ENCODE measurements at regions not wholly inside any gene's neighbourhood (a gene's known extent, or its start where the extent isn't known, plus 50 kb on each side); places are given as distances from the start of the nearest gene placed in this dataset.

DNA sequence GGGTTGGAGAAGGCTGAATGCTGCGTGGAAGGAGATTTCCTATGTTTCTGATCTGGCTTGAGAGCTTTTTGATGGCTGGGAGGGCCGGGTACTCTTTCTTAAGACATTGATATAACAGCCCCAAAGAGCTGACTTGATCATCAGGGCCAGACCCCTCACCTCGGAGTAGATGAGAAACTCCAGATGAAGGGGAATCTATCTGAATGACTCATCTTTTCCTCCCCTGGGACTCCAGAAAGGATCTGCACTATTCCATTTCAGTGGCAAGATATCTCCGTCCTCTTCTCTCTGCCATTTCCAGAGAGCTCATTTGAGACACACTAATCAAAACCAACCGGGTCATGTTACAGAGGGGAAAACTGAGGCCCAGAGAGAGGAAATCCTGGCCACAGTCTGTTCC, 92.9 kb upstream of the MSX1 start:
- intact Hi-C loops (cut with micrococcal nuclease), result no loop called here
- TF ChIP-seq YY1 (IDR thresholded peaks at IDR 0.05; ENCODE audit: extremely low read depth, insufficient replicate concordance, low read depth, low read length), result no peak
- no peak for TF ChIP-seq ZNF274 (IDR thresholded peaks at IDR 0.05; ENCODE audit: low read depth, low read length)
- TF ChIP-seq, protein P1, sequence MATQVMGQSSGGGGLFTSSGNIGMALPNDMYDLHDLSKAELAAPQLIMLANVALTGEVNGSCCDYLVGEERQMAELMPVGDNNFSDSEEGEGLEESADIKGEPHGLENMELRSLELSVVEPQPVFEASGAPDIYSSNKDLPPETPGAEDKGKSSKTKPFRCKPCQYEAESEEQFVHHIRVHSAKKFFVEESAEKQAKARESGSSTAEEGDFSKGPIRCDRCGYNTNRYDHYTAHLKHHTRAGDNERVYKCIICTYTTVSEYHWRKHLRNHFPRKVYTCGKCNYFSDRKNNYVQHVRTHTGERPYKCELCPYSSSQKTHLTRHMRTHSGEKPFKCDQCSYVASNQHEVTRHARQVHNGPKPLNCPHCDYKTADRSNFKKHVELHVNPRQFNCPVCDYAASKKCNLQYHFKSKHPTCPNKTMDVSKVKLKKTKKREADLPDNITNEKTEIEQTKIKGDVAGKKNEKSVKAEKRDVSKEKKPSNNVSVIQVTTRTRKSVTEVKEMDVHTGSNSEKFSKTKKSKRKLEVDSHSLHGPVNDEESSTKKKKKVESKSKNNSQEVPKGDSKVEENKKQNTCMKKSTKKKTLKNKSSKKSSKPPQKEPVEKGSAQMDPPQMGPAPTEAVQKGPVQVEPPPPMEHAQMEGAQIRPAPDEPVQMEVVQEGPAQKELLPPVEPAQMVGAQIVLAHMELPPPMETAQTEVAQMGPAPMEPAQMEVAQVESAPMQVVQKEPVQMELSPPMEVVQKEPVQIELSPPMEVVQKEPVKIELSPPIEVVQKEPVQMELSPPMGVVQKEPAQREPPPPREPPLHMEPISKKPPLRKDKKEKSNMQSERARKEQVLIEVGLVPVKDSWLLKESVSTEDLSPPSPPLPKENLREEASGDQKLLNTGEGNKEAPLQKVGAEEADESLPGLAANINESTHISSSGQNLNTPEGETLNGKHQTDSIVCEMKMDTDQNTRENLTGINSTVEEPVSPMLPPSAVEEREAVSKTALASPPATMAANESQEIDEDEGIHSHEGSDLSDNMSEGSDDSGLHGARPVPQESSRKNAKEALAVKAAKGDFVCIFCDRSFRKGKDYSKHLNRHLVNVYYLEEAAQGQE (IDR thresholded peaks at IDR 0.05; ENCODE audit: low read depth), result no peak
- TF ChIP-seq, protein P2, sequence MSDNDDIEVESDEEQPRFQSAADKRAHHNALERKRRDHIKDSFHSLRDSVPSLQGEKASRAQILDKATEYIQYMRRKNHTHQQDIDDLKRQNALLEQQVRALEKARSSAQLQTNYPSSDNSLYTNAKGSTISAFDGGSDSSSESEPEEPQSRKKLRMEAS (IDR thresholded peaks at IDR 0.05), result no peak
- no peak for TF ChIP-seq EGR1 (IDR thresholded peaks at IDR 0.05; ENCODE audit: low read depth)
- TF ChIP-seq ELF1 (IDR thresholded peaks at IDR 0.05; ENCODE audit: borderline replicate concordance, low read depth), result no peak
- no peak for TF ChIP-seq CEBPB (IDR thresholded peaks at IDR 0.05; ENCODE audit: low read depth)
- no peak for TF ChIP-seq POLR2AphosphoS5 (IDR thresholded peaks at IDR 0.05; ENCODE audit: low read depth, low read length)
- no peak for TF ChIP-seq RAD21 (IDR thresholded peaks at IDR 0.05; ENCODE audit: low read depth)
- TF ChIP-seq, protein P3, sequence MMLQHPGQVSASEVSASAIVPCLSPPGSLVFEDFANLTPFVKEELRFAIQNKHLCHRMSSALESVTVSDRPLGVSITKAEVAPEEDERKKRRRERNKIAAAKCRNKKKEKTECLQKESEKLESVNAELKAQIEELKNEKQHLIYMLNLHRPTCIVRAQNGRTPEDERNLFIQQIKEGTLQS (IDR thresholded peaks at IDR 0.05), result no peak
- no peak for TF ChIP-seq EZH2 (IDR thresholded peaks at IDR 0.05)
- TF ChIP-seq SIN3A (IDR thresholded peaks at IDR 0.05; ENCODE audit: low read depth), result no peak
- no peak for TF ChIP-seq POLR2A (IDR thresholded peaks at IDR 0.05; ENCODE audit: borderline replicate concordance, extremely low read depth, insufficient read depth, insufficient read length)
- no peak for TF ChIP-seq FOSL1 (IDR thresholded peaks at IDR 0.05; ENCODE audit: low read depth)
- TF ChIP-seq, protein P4, sequence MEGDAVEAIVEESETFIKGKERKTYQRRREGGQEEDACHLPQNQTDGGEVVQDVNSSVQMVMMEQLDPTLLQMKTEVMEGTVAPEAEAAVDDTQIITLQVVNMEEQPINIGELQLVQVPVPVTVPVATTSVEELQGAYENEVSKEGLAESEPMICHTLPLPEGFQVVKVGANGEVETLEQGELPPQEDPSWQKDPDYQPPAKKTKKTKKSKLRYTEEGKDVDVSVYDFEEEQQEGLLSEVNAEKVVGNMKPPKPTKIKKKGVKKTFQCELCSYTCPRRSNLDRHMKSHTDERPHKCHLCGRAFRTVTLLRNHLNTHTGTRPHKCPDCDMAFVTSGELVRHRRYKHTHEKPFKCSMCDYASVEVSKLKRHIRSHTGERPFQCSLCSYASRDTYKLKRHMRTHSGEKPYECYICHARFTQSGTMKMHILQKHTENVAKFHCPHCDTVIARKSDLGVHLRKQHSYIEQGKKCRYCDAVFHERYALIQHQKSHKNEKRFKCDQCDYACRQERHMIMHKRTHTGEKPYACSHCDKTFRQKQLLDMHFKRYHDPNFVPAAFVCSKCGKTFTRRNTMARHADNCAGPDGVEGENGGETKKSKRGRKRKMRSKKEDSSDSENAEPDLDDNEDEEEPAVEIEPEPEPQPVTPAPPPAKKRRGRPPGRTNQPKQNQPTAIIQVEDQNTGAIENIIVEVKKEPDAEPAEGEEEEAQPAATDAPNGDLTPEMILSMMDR (IDR thresholded peaks at IDR 0.05 in 2 of 3, conservative IDR thresholded peaks at IDR 0.05 in 1 of 3; ENCODE audit: borderline replicate concordance in 1 of 3, insufficient read depth in 1 of 3, low read depth in 2 of 3, low read length in 2 of 3), result no peak
- no peaks in the 10 kb centered on the region for H4K20me1 ChIP-seq (ENCODE audit: insufficient read depth)
- CTCF ChIA-PET, result no interaction called here
- H2AFZ ChIP-seq (ENCODE audit: low read depth, low read length, poor library complexity, severe bottlenecking), result no peak overlapping the region
- RAD21 ChIA-PET (ENCODE audit: low non-redundant PET in 1 of 2, low total read pairs in 2 of 2, uncharacterized antibody in 2 of 2, unreplicated experiment in 2 of 2), result no interaction called here
- H3K27me3 ChIP-seq (ENCODE audit: insufficient read depth, low read length), result no peaks in the 10 kb centered on the region
- H3K4me2 ChIP-seq (ENCODE audit: low read length), result 0 out of 2 replicates have a peak overlapping the region, but pooled peaks have one; percentile 17
- no peaks in the 10 kb centered on the region for H3K9me2 ChIP-seq (ENCODE audit: insufficient read depth)
- no peak overlapping the region for H3K4me3 ChIP-seq (replicated peaks in 1 of 2; ENCODE audit: low read depth in 1 of 2, low read length in 2 of 2)
- BruUV-seq (replicated peaks), result no TSS peak
- POLR2A ChIA-PET, result no interaction called here
- ATAC-seq, result no peak
- H3K9ac ChIP-seq (ENCODE audit: low read length), result no peak overlapping the region
- no peak for DNase-seq (ENCODE audit: low read depth, low spot score)
- H3K79me2 ChIP-seq (ENCODE audit: insufficient read depth, low read length), result no peaks in the 10 kb centered on the region
- no peaks in the 10 kb centered on the region for H3K36me3 ChIP-seq (ENCODE audit: control insufficient read depth in 1 of 2, insufficient read depth in 2 of 2, low read length in 2 of 2)
- no peak overlapping the region for H3K27ac ChIP-seq (ENCODE audit: low read depth, low read length)
- H3K9me3 ChIP-seq (ENCODE audit: control insufficient read depth in 1 of 2, insufficient read depth in 1 of 2, low read depth in 1 of 2, low read length in 2 of 2), result no peaks in the 10 kb centered on the region; a peak in 1 of 4 replicates
- peaks cover 41 to 52% of the 10 kb centered on the region in 2 experiments for H3K4me1 ChIP-seq (ENCODE audit: control insufficient read depth in 1 of 2, insufficient read depth in 2 of 2, low read length in 2 of 2)
